NOMO-1 (cell line): ENCODE measurements at regions not wholly inside any gene's neighbourhood (a gene's known extent, or its start where the extent isn't known, plus 50 kb on each side); places are given as distances from the start of the nearest gene placed in this dataset.
A peak's percentile ranks its signal among the peaks of the same experiment; 100 is the strongest.
"Not testable (repeated sequence)": the region's sequence is repeated elsewhere in the genome, so short reads cannot be mapped to it uniquely, and the experiment has no call there.

Experiments
- DNase-seq, 2 experiments: peaks; one replicate each; lab custom pipeline; 2025; ENCODE audit not compliant: unreplicated experiment in 2 of 2; lab: John Stamatoyannopoulos, UW

GRCh38 chr1:65581119-65581518 is 160.7 kb downstream of the LEPR start:
- DNase-seq: no peak

- no peak for DNase-seq
These were observed 163.9 kb downstream of the LEPR start for GRCh38 chr1:65584399-65584798.

- DNase-seq: no peak
These were observed 169.8 kb downstream of the LEPR start for GRCh38 chr1:65590279-65590678.

- DNase-seq: no peak
These were observed 173.0 kb downstream of the LEPR start for GRCh38 chr1:65593516-65593915.

GRCh38 chr1:65595724-65596123 is 175.3 kb downstream of the LEPR start:
- no peak for DNase-seq

- no peak for DNase-seq
These were observed 176.3 kb downstream of the LEPR start for GRCh38 chr1:65596768-65597167.

- DNase-seq: peak in 1 of 2 experiments; percentile 34
These were observed 185.2 kb downstream of the LEPR start for GRCh38 chr1:65605621-65606020.

- DNase-seq: no peak
These were observed 186.0 kb downstream of the LEPR start for GRCh38 chr1:65606426-65606825.

GRCh38 chr1:65613884-65614283 is 178.8 kb upstream of the PDE4B start:
- no peak for DNase-seq

GRCh38 chr1:65615859-65616258 is 176.8 kb upstream of the PDE4B start:
- no peak for DNase-seq

GRCh38 chr1:65621721-65622120 is 171.0 kb upstream of the PDE4B start:
- DNase-seq: not testable (repeated sequence)

- DNase-seq: no peak
These were observed 168.8 kb upstream of the PDE4B start for GRCh38 chr1:65623895-65624294.

- no peak for DNase-seq
These were observed 167.2 kb upstream of the PDE4B start for GRCh38 chr1:65625528-65625927.

GRCh38 chr1:65626003-65626402 is 166.7 kb upstream of the PDE4B start:
- DNase-seq: no peak

- no peak for DNase-seq
These were observed 162.9 kb upstream of the PDE4B start for GRCh38 chr1:65629788-65630187.

- no peak for DNase-seq
These were observed 161.8 kb upstream of the PDE4B start for GRCh38 chr1:65630855-65631254.

GRCh38 chr1:65632235-65632634 is 160.5 kb upstream of the PDE4B start:
- DNase-seq: no peak

- no peak for DNase-seq
These were observed 152.6 kb upstream of the PDE4B start for GRCh38 chr1:65640046-65640445.

GRCh38 chr1:65649185-65649584 is 143.5 kb upstream of the PDE4B start:
- not testable (repeated sequence) for DNase-seq

GRCh38 chr1:65650682-65651081 is 142.0 kb upstream of the PDE4B start:
- peak in 1 of 2 experiments; percentile 9 for DNase-seq

- DNase-seq: not testable (repeated sequence)
These were observed 138.2 kb upstream of the PDE4B start for GRCh38 chr1:65654526-65654925.

- DNase-seq: not testable (repeated sequence)
These were observed 135.1 kb upstream of the PDE4B start for GRCh38 chr1:65657609-65658008.

GRCh38 chr1:65658122-65658521 is 134.6 kb upstream of the PDE4B start:
- no peak for DNase-seq

- no peak for DNase-seq
These were observed 124.3 kb upstream of the PDE4B start for GRCh38 chr1:65668368-65668767.
